Fibroblast of lung (primary cell): ENCODE measurements at regions not wholly inside any gene's neighbourhood (a gene's known extent, or its start where the extent isn't known, plus 50 kb on each side); places are given as distances from the start of the nearest gene placed in this dataset.

Experiments used
- DNase-seq, 2 donors: peaks; one replicate each; pipeline versions ENCODE4 v3.0.0 to v3.0.0-alpha.2; 2010; ENCODE audit warnings: low read depth in 2 of 2
- H2AFZ ChIP-seq: 2 replicates; pipeline ENCODE4 v1.5.1; 2012; ENCODE audit warnings: low read length, control low read depth, inconsistent platforms
- H3K27ac ChIP-seq: 2 replicates; pipeline ENCODE4 v1.5.1; 2011; ENCODE audit warnings: low read length, control low read depth; ENCODE audit not compliant: insufficient read depth
- H3K27me3 ChIP-seq: 2 replicates; pipeline ENCODE4 v1.5.1; 2011; ENCODE audit warnings: mild to moderate bottlenecking, low read length; ENCODE audit not compliant: control insufficient read depth, insufficient read depth
- H3K36me3 ChIP-seq: 2 replicates; pipeline ENCODE4 v1.5.1; 2011; ENCODE audit warnings: low read length; ENCODE audit not compliant: control insufficient read depth, insufficient read depth
- H3K4me1 ChIP-seq: 2 replicates; pipeline ENCODE4 v1.5.1; 2011; ENCODE audit warnings: low read length; ENCODE audit not compliant: control insufficient read depth, insufficient read depth; ENCODE audit errors: extremely low read depth
- H3K4me2 ChIP-seq: 2 replicates; pipeline ENCODE4 v1.5.1; 2011; ENCODE audit warnings: low read length, control low read depth; ENCODE audit not compliant: insufficient read depth; ENCODE audit errors: extremely low read depth
- H3K4me3 ChIP-seq, 4 experiments: fragments of 200-600 bp in 1 of 4; sonication (generic) in 1 of 4; replicated peaks in 1 of 4; 2 replicates each; pipeline ENCODE4 v1.5.1; 2011 to 2016; ENCODE audit warnings: low read length in 4 of 4, low read depth in 3 of 4, mild to moderate bottlenecking in 3 of 4, control low read depth in 2 of 4, inconsistent platforms in 1 of 4, mixed read lengths in 1 of 4; ENCODE audit not compliant: insufficient read depth in 1 of 4; ENCODE audit errors: control extremely low read depth in 1 of 4
- H3K79me2 ChIP-seq: 2 replicates; pipeline ENCODE4 v1.5.1; 2012; ENCODE audit warnings: mild to moderate bottlenecking, low read length, inconsistent platforms; ENCODE audit not compliant: control insufficient read depth, insufficient read depth
- H3K9ac ChIP-seq: 2 replicates; pipeline ENCODE4 v1.5.1; 2011; ENCODE audit warnings: mild to moderate bottlenecking, low read length, control low read depth; ENCODE audit not compliant: insufficient read depth
- H3K9me3 ChIP-seq: 2 replicates; pipeline ENCODE4 v1.5.1; 2012; ENCODE audit warnings: low read depth, low read length; ENCODE audit not compliant: control insufficient read depth, insufficient read depth
- H4K20me1 ChIP-seq: 2 replicates; pipeline ENCODE4 v1.5.1; 2011; ENCODE audit warnings: low read length; ENCODE audit not compliant: control insufficient read depth, insufficient read depth; ENCODE audit errors: extremely low read depth
- EZH2 ChIP-seq: IDR thresholded peaks from 2 replicates; pipeline ENCODE4 v1.5.1; 2012; ENCODE audit warnings: low read length, control low read depth, mild to moderate bottlenecking; ENCODE audit errors: missing control alignments
- TF ChIP-seq, protein P1 (sequence below), 2 donors: IDR thresholded peaks in 1 of 2; conservative IDR thresholded peaks in 1 of 2; 1 replicate in 1 of 2; 2 replicates in 1 of 2; pipeline ENCODE4 v1.5.1; 2011 to 2012; ENCODE audit warnings: low read length in 2 of 2, control low read depth in 1 of 2, inconsistent platforms in 1 of 2, low read depth in 1 of 2, mild to moderate bottlenecking in 1 of 2

DNA sequence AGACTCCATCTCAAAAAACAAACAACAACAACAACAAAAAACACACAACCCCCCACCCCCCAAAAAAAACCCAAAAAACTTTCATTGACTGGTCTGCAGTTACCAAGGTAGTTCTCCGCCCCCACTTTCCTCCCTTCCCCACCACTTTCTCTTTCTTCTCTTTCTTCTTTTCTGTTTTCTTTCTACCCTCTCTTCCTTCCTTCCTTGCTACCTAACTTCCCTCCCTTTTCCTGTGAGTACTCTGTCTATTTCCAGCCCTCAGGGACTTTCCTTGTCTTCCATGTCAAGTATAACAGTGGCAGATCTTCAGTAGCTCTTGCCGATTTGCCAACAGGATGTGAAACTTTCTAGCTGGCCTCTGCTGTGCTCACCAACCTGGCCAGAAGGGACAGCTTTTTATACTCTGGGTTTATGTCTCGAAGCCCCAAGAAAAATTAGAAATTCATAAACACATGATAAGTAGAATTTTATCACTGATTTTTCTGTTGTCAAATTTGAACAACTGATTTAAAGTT, 399.5 kb downstream of the QKI start:
- no peak overlapping the region for H3K4me3 ChIP-seq
- no peaks in the 10 kb centered on the region for H3K9me3 ChIP-seq
- H2AFZ ChIP-seq, result no peak overlapping the region
- no peaks in the 10 kb centered on the region for H3K79me2 ChIP-seq
- H3K27me3 ChIP-seq, result no peaks in the 10 kb centered on the region
- H4K20me1 ChIP-seq, result no peaks in the 10 kb centered on the region
- H3K36me3 ChIP-seq, result no peaks in the 10 kb centered on the region
- H3K27ac ChIP-seq, result peak overlapping the region; percentile 74
- no peak overlapping the region for H3K9ac ChIP-seq
- DNase-seq, result no peak
- H3K4me1 ChIP-seq, result peaks cover 5% of the 10 kb centered on the region
- TF ChIP-seq, protein P1, sequence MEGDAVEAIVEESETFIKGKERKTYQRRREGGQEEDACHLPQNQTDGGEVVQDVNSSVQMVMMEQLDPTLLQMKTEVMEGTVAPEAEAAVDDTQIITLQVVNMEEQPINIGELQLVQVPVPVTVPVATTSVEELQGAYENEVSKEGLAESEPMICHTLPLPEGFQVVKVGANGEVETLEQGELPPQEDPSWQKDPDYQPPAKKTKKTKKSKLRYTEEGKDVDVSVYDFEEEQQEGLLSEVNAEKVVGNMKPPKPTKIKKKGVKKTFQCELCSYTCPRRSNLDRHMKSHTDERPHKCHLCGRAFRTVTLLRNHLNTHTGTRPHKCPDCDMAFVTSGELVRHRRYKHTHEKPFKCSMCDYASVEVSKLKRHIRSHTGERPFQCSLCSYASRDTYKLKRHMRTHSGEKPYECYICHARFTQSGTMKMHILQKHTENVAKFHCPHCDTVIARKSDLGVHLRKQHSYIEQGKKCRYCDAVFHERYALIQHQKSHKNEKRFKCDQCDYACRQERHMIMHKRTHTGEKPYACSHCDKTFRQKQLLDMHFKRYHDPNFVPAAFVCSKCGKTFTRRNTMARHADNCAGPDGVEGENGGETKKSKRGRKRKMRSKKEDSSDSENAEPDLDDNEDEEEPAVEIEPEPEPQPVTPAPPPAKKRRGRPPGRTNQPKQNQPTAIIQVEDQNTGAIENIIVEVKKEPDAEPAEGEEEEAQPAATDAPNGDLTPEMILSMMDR (conservative IDR thresholded peaks at IDR 0.05 in 1 of 2, IDR thresholded peaks at IDR 0.05 in 1 of 2; ENCODE audit: low read depth in 1 of 2, low read length in 2 of 2), result no peak
- no peak for TF ChIP-seq EZH2
- H3K4me2 ChIP-seq, result no peak overlapping the region

DNA sequence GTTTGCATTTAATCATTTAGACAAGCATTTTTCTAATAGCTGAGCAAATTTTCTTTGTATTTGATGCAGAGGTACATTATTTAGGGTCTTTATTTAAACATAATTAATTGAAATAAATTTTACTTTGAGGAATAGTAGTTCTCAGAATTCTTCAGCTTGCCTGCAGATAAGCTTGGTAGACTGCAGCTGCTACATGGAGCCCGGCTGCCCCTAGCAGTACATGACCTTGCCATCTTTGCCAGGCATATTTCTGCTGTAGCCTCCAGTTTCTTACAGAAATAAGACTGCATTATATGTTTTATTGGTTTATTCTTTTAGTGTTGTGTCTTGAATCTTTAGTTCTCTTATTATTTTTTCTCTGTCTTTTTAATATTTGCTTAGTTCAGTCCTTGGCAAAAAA, 396.8 kb downstream of the QKI start:
- Histone ChIP-seq H2AFZ (no peak overlapping the region), H3K9ac (no peak overlapping the region), H3K4me3 (no peak overlapping the region), H3K36me3 (no peaks in the 10 kb centered on the region), H3K4me1 (peaks cover 5% of the 10 kb centered on the region), H3K4me2 (no peak overlapping the region), H3K27ac (no peak overlapping the region), H3K27me3 (no peaks in the 10 kb centered on the region), H3K9me3 (no peaks in the 10 kb centered on the region), H4K20me1 (no peaks in the 10 kb centered on the region), H3K79me2 (no peaks in the 10 kb centered on the region)
- no peak for DNase-seq
- no peak for TF ChIP-seq EZH2
- TF ChIP-seq, protein P1 (conservative IDR thresholded peaks at IDR 0.05 in 1 of 2, IDR thresholded peaks at IDR 0.05 in 1 of 2; ENCODE audit: low read depth in 1 of 2, low read length in 2 of 2), result no peak

DNA sequence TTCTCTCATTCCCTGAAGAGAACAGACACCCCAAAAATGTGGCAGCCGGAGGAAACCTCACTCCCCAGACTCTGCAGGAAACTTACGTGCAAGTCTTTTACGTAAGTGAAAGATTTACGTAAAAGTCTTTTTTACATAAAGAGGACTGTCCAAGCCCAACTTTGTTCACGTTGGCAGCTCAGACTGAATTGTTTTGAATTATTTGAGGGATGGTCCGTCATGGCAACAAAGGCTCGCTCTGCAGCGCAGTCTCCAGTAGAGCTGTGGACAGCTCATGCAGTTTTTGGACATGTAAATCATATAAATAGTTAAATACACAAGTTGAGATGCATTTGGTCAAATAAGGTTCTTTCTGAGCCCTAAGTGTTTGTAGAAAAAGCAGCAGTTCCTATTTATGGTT, 394.8 kb downstream of the QKI start:
- H3K9me3 ChIP-seq, result no peaks in the 10 kb centered on the region
- no peak overlapping the region for H3K9ac ChIP-seq
- no peak overlapping the region for H2AFZ ChIP-seq
- no peaks in the 10 kb centered on the region for H3K27me3 ChIP-seq
- no peak overlapping the region for H3K4me2 ChIP-seq
- H3K36me3 ChIP-seq, result no peaks in the 10 kb centered on the region
- H3K4me1 ChIP-seq, result peaks cover 2% of the 10 kb centered on the region
- TF ChIP-seq, protein P1 (conservative IDR thresholded peaks at IDR 0.05 in 1 of 2, IDR thresholded peaks at IDR 0.05 in 1 of 2; ENCODE audit: low read depth in 1 of 2, low read length in 2 of 2), result no peak
- TF ChIP-seq EZH2, result no peak
- H3K4me3 ChIP-seq, result no peak overlapping the region
- H3K79me2 ChIP-seq, result no peaks in the 10 kb centered on the region
- H4K20me1 ChIP-seq, result no peaks in the 10 kb centered on the region
- DNase-seq, result no peak
- H3K27ac ChIP-seq, result no peak overlapping the region
